Choroid plexus epithelial cell (primary cell): ENCODE measurements at regions not wholly inside any gene's neighbourhood (a gene's known extent, or its start where the extent isn't known, plus 50 kb on each side); places are given as distances from the start of the nearest gene placed in this dataset.

Experiments used
- DNase-seq: peaks from one replicate; pipeline ENCODE4 v3.0.0-alpha.2; 2010; ENCODE audit warnings: low read depth
- H3K4me3 ChIP-seq: 2 replicates; pipeline ENCODE4 v1.5.1; 2011; ENCODE audit warnings: low read depth, mild to moderate bottlenecking, control low read depth, low read length, moderate library complexity
- CTCF ChIP-seq: conservative IDR thresholded peaks from 2 replicates; pipeline ENCODE4 v1.5.1; 2011; ENCODE audit warnings: low read depth, mild to moderate bottlenecking, control low read depth, inconsistent platforms, low read length, moderate library complexity

- no peak overlapping the region for H3K4me3 ChIP-seq
- DNase-seq, result peak; percentile 30
- TF ChIP-seq CTCF, result no peak
Measured at GRCh38 chr5:96117771-96118651, 156.4 kb upstream of the ELL2 start.

- no peak for DNase-seq
- no peak for TF ChIP-seq CTCF
- H3K4me3 ChIP-seq, result no peak overlapping the region
Measured at GRCh38 chr5:96115147-96115807, 153.6 kb upstream of the ELL2 start.

GRCh38 chr5:96114736-96115135 lies 153.1 kb upstream of the ELL2 start:
- peak; percentile 50 for DNase-seq
- no peak for TF ChIP-seq CTCF
- no peak overlapping the region for H3K4me3 ChIP-seq

- no peak for DNase-seq
- TF ChIP-seq CTCF, result no peak
- H3K4me3 ChIP-seq, result no peak overlapping the region
Measured at GRCh38 chr5:96113170-96113939, 151.7 kb upstream of the ELL2 start.

GRCh38 chr5:96112703-96113102 lies 151.1 kb upstream of the ELL2 start:
- TF ChIP-seq CTCF, result no peak
- H3K4me3 ChIP-seq, result no peak overlapping the region
- DNase-seq, result no peak

- no peak for TF ChIP-seq CTCF
- no peak for DNase-seq
- H3K4me3 ChIP-seq, result no peak overlapping the region
Measured at GRCh38 chr5:96112123-96112670, 150.5 kb upstream of the ELL2 start.
